ENCODE measurements at regions not wholly inside any gene's neighbourhood (a gene's known extent, or its start where the extent isn't known, plus 50 kb on each side); places are given as distances from the start of the nearest gene placed in this dataset.

- no peak for TF ChIP-seq EZH2 (IDR thresholded peaks at IDR 0.05; ENCODE audit: borderline replicate concordance, low read depth, low read length, severe bottlenecking)
- no peak for TF ChIP-seq CTCF (IDR thresholded peaks at IDR 0.05; ENCODE audit: extremely low read depth in 1 of 2, insufficient read depth in 1 of 2, low read depth in 1 of 2, low read length in 2 of 2)
- no peak for TF ChIP-seq POLR2AphosphoS5 (IDR thresholded peaks at IDR 0.05; ENCODE audit: insufficient read depth, low read depth, low read length)
- TF ChIP-seq POLR2A (IDR thresholded peaks at IDR 0.05; ENCODE audit: low read depth, low read length): no peak
- TF ChIP-seq MYC (IDR thresholded peaks at IDR 0.05; ENCODE audit: low read depth, low read length): no peak
- TF ChIP-seq JUN (IDR thresholded peaks at IDR 0.05; ENCODE audit: borderline replicate concordance, insufficient read depth, insufficient read length, low read depth): no peak
- no peak for TF ChIP-seq MAX (IDR thresholded peaks at IDR 0.05; ENCODE audit: insufficient read depth, insufficient read length)
- no peak for TF ChIP-seq GATA2 (IDR thresholded peaks at IDR 0.05; ENCODE audit: insufficient read depth, insufficient read length, low read depth, low read length)
Measured at GRCh38 chr1:4119516-4120220, 219.6 kb upstream of the C1orf174 start.
